ENCODE measurements at regions not wholly inside any gene's neighbourhood (a gene's known extent, or its start where the extent isn't known, plus 50 kb on each side); places are given as distances from the start of the nearest gene placed in this dataset.
A peak's percentile ranks its signal among the peaks of the same experiment; 100 is the strongest.

GRCh38 chr11:112627588-112628045, 333.6 kb upstream of the NCAM1 start:
- no peak overlapping the region for H3K27ac ChIP-seq (ENCODE audit: low read length)
- H3K4me3 ChIP-seq (ENCODE audit: low read length), result no peak overlapping the region
- H3K9ac ChIP-seq (ENCODE audit: low read depth, low read length), result no peak overlapping the region
- no peaks in the 10 kb centered on the region for H3K27me3 ChIP-seq (ENCODE audit: insufficient read depth, low read length)
- no peaks in the 10 kb centered on the region for H3K9me3 ChIP-seq (ENCODE audit: insufficient read depth, low read depth, low read length)
- H3K4me1 ChIP-seq (ENCODE audit: insufficient read depth, low read length), result no peaks in the 10 kb centered on the region
- no peaks in the 10 kb centered on the region for H3K36me3 ChIP-seq (ENCODE audit: insufficient read depth, low read depth, low read length)

GRCh38 chr11:112628676-112629075, 332.5 kb upstream of the NCAM1 start:
- H3K27ac ChIP-seq (ENCODE audit: low read length), result no peak overlapping the region
- H3K4me3 ChIP-seq (ENCODE audit: low read length), result no peak overlapping the region

GRCh38 chr11:112630496-112630895, 330.7 kb upstream of the NCAM1 start:
- H3K4me3 ChIP-seq (ENCODE audit: low read length), result no peak overlapping the region
- H3K9ac ChIP-seq (ENCODE audit: low read depth, low read length), result no peak overlapping the region
- no peaks in the 10 kb centered on the region for H3K27me3 ChIP-seq (ENCODE audit: insufficient read depth, low read length)
- H3K4me1 ChIP-seq (ENCODE audit: insufficient read depth, low read length), result peaks cover 14% of the 10 kb centered on the region
- H3K36me3 ChIP-seq (ENCODE audit: insufficient read depth, low read depth, low read length), result no peaks in the 10 kb centered on the region
- H3K9me3 ChIP-seq (ENCODE audit: insufficient read depth, low read depth, low read length), result no peaks in the 10 kb centered on the region
- H3K27ac ChIP-seq (ENCODE audit: low read length), result no peak overlapping the region

More at GRCh38 chr11:112628676-112629075, 332.5 kb upstream of the NCAM1 start:
- H3K4me1 ChIP-seq (ENCODE audit: insufficient read depth, low read length), result no peaks in the 10 kb centered on the region
- no peak overlapping the region for H3K9ac ChIP-seq (ENCODE audit: low read depth, low read length)
- H3K27me3 ChIP-seq (ENCODE audit: insufficient read depth, low read length), result no peaks in the 10 kb centered on the region
- H3K36me3 ChIP-seq (ENCODE audit: insufficient read depth, low read depth, low read length), result no peaks in the 10 kb centered on the region
- no peaks in the 10 kb centered on the region for H3K9me3 ChIP-seq (ENCODE audit: insufficient read depth, low read depth, low read length)

GRCh38 chr11:112631333-112631732, 329.9 kb upstream of the NCAM1 start:
- no peak overlapping the region for H3K4me3 ChIP-seq (ENCODE audit: low read length)
- no peak overlapping the region for H3K27ac ChIP-seq (ENCODE audit: low read length)
- H3K27me3 ChIP-seq (ENCODE audit: insufficient read depth, low read length), result no peaks in the 10 kb centered on the region
- H3K36me3 ChIP-seq (ENCODE audit: insufficient read depth, low read depth, low read length), result no peaks in the 10 kb centered on the region
- H3K4me1 ChIP-seq (ENCODE audit: insufficient read depth, low read length), result peaks cover 14% of the 10 kb centered on the region
- H3K9me3 ChIP-seq (ENCODE audit: insufficient read depth, low read depth, low read length), result no peaks in the 10 kb centered on the region
- H3K9ac ChIP-seq (ENCODE audit: low read depth, low read length), result no peak overlapping the region

GRCh38 chr11:112632866-112633505, 328.2 kb upstream of the NCAM1 start:
- Histone ChIP-seq H3K9me3 (ENCODE audit: insufficient read depth, low read depth, low read length) (no peaks in the 10 kb centered on the region), H3K36me3 (ENCODE audit: insufficient read depth, low read depth, low read length) (no peaks in the 10 kb centered on the region), H3K9ac (ENCODE audit: low read depth, low read length) (no peak overlapping the region)

GRCh38 chr11:112634551-112634950, 326.7 kb upstream of the NCAM1 start:
- H3K27me3 ChIP-seq (ENCODE audit: insufficient read depth, low read length), result no peaks in the 10 kb centered on the region
- peaks cover 14% of the 10 kb centered on the region for H3K4me1 ChIP-seq (ENCODE audit: insufficient read depth, low read length)
- H3K27ac ChIP-seq (ENCODE audit: low read length), result no peak overlapping the region
- H3K9me3 ChIP-seq (ENCODE audit: insufficient read depth, low read depth, low read length), result peaks cover 10% of the 10 kb centered on the region
- peak overlapping the region; percentile 36; the same call in 1 of the 2 replicates for H3K4me3 ChIP-seq (ENCODE audit: low read length)
- no peak overlapping the region for H3K9ac ChIP-seq (ENCODE audit: low read depth, low read length)
- H3K36me3 ChIP-seq (ENCODE audit: insufficient read depth, low read depth, low read length), result no peaks in the 10 kb centered on the region

More at GRCh38 chr11:112632866-112633505, 328.2 kb upstream of the NCAM1 start:
- no peak overlapping the region for H3K4me3 ChIP-seq (ENCODE audit: low read length)
- no peak overlapping the region for H3K27ac ChIP-seq (ENCODE audit: low read length)
- H3K4me1 ChIP-seq (ENCODE audit: insufficient read depth, low read length), result peaks cover 14% of the 10 kb centered on the region
- no peaks in the 10 kb centered on the region for H3K27me3 ChIP-seq (ENCODE audit: insufficient read depth, low read length)

GRCh38 chr11:112634995-112635737, 326.1 kb upstream of the NCAM1 start:
- peaks cover 13% of the 10 kb centered on the region for H3K9me3 ChIP-seq (ENCODE audit: insufficient read depth, low read depth, low read length)
- H3K27me3 ChIP-seq (ENCODE audit: insufficient read depth, low read length), result no peaks in the 10 kb centered on the region
- H3K27ac ChIP-seq (ENCODE audit: low read length), result no peak overlapping the region
- no peak overlapping the region for H3K9ac ChIP-seq (ENCODE audit: low read depth, low read length)
- H3K4me1 ChIP-seq (ENCODE audit: insufficient read depth, low read length), result peaks cover 14% of the 10 kb centered on the region
- H3K36me3 ChIP-seq (ENCODE audit: insufficient read depth, low read depth, low read length), result no peaks in the 10 kb centered on the region
- peak overlapping the region; percentile 36; the same call in 1 of the 2 replicates for H3K4me3 ChIP-seq (ENCODE audit: low read length)

GRCh38 chr11:112637076-112637475, 324.1 kb upstream of the NCAM1 start:
- Histone ChIP-seq H3K4me1 (ENCODE audit: insufficient read depth, low read length) (peaks cover 14% of the 10 kb centered on the region), H3K27ac (ENCODE audit: low read length) (no peak overlapping the region), H3K36me3 (ENCODE audit: insufficient read depth, low read depth, low read length) (no peaks in the 10 kb centered on the region), H3K4me3 (ENCODE audit: low read length) (no peak overlapping the region), H3K9me3 (ENCODE audit: insufficient read depth, low read depth, low read length) (peaks cover 13% of the 10 kb centered on the region), H3K9ac (ENCODE audit: low read depth, low read length) (no peak overlapping the region), H3K27me3 (ENCODE audit: insufficient read depth, low read length) (no peaks in the 10 kb centered on the region)

- peaks cover 13% of the 10 kb centered on the region for H3K9me3 ChIP-seq (ENCODE audit: insufficient read depth, low read depth, low read length)
- H3K36me3 ChIP-seq (ENCODE audit: insufficient read depth, low read depth, low read length), result no peaks in the 10 kb centered on the region
- H3K27me3 ChIP-seq (ENCODE audit: insufficient read depth, low read length), result no peaks in the 10 kb centered on the region
- peaks cover 14% of the 10 kb centered on the region for H3K4me1 ChIP-seq (ENCODE audit: insufficient read depth, low read length)
- no peak overlapping the region for H3K4me3 ChIP-seq (ENCODE audit: low read length)
- no peak overlapping the region for H3K9ac ChIP-seq (ENCODE audit: low read depth, low read length)
- no peak overlapping the region for H3K27ac ChIP-seq (ENCODE audit: low read length)
These were observed 323.3 kb upstream of the NCAM1 start for GRCh38 chr11:112637876-112638275.

GRCh38 chr11:112639469-112639868, 321.8 kb upstream of the NCAM1 start:
- no peaks in the 10 kb centered on the region for H3K27me3 ChIP-seq (ENCODE audit: insufficient read depth, low read length)
- no peak overlapping the region for H3K9ac ChIP-seq (ENCODE audit: low read depth, low read length)

GRCh38 chr11:112643416-112643815, 317.8 kb upstream of the NCAM1 start:
- Histone ChIP-seq H3K36me3 (ENCODE audit: insufficient read depth, low read depth, low read length) (no peaks in the 10 kb centered on the region), H3K27me3 (ENCODE audit: insufficient read depth, low read length) (no peaks in the 10 kb centered on the region), H3K4me1 (ENCODE audit: insufficient read depth, low read length) (no peaks in the 10 kb centered on the region), H3K4me3 (ENCODE audit: low read length) (no peak overlapping the region), H3K27ac (ENCODE audit: low read length) (no peak overlapping the region), H3K9ac (ENCODE audit: low read depth, low read length) (no peak overlapping the region), H3K9me3 (ENCODE audit: insufficient read depth, low read depth, low read length) (peaks cover 12% of the 10 kb centered on the region)

More at GRCh38 chr11:112639469-112639868, 321.8 kb upstream of the NCAM1 start:
- Histone ChIP-seq H3K4me3 (ENCODE audit: low read length) (no peak overlapping the region), H3K36me3 (ENCODE audit: insufficient read depth, low read depth, low read length) (no peaks in the 10 kb centered on the region), H3K4me1 (ENCODE audit: insufficient read depth, low read length) (peaks cover 9% of the 10 kb centered on the region), H3K27ac (ENCODE audit: low read length) (no peak overlapping the region), H3K9me3 (ENCODE audit: insufficient read depth, low read depth, low read length) (peaks cover 13% of the 10 kb centered on the region)

Data from iPS-20b (cell line).